WTC11 (cell line): ENCODE measurements at regions not wholly inside any gene's neighbourhood (a gene's known extent, or its start where the extent isn't known, plus 50 kb on each side); places are given as distances from the start of the nearest gene placed in this dataset.

ENCODE experiments used
- ATAC-seq: fragments of 200-7000 bp; cut with Tn5 transposase; 2 replicates; pipeline ENCODE4 v1.10.0; 2021; ENCODE audit warnings: mild to moderate bottlenecking, moderate library complexity
- CTCF ChIA-PET: fragments of 300-600 bp; sonication (Branson Sonifier 250); formaldehyde crosslinking; loops from one replicate; lab custom pipeline; 2021; ENCODE audit warnings: antibody characterized with exemption; lab: Charles Lee
- POLR2A ChIA-PET: fragments of 350-600 bp; sonication (Branson Sonifier 250); formaldehyde crosslinking; loops from one replicate; lab custom pipeline; 2021; ENCODE audit warnings: antibody characterized with exemption; lab: Charles Lee
- DNase-seq: peaks from one replicate; pipeline ENCODE4 v3.0.0; 2021; ENCODE audit warnings: low spot score
- H3K27ac Mint-ChIP-seq: 2 replicates; pipeline ENCODE4 v1.8.0; 2021; ENCODE audit warnings: mixed read lengths
- H3K27me3 Mint-ChIP-seq: 2 replicates; pipeline ENCODE4 v1.8.0; 2021; ENCODE audit warnings: low read depth, mild to moderate bottlenecking, moderate library complexity, mixed read lengths
- H3K36me3 Mint-ChIP-seq: 2 replicates; pipeline ENCODE4 v1.8.0; 2021; ENCODE audit warnings: mixed read lengths
- H3K4me1 Mint-ChIP-seq: 2 replicates; pipeline ENCODE4 v1.8.0; 2022; ENCODE audit warnings: mixed read lengths
- H3K4me3 Mint-ChIP-seq: 2 replicates; pipeline ENCODE4 v1.8.0; 2021; ENCODE audit warnings: mild to moderate bottlenecking, moderate library complexity, mixed read lengths
- H3K9me3 Mint-ChIP-seq: 2 replicates; pipeline ENCODE4 v1.8.0; 2021; ENCODE audit warnings: mixed read lengths
- ATF1 ChIP-seq: sonication (generic); formaldehyde crosslinking; IDR thresholded peaks from 2 replicates; pipeline ENCODE4 v1.8.1; 2023; ENCODE audit warnings: mild to moderate bottlenecking, moderate library complexity, missing genetic modification reagents
- CDX4 ChIP-seq: fragments of 250-450 bp; sonication (Bioruptor Pico); IDR thresholded peaks from 2 replicates; pipeline ENCODE4 v1.9.0; 2021; ENCODE audit warnings: moderate library complexity, mild to moderate bottlenecking, inconsistent platforms, borderline replicate concordance
- CREB1 ChIP-seq: sonication (generic); formaldehyde crosslinking; IDR thresholded peaks from 2 replicates; pipeline ENCODE4 v1.8.0; 2023; ENCODE audit warnings: mild to moderate bottlenecking, missing genetic modification reagents
- ELF4 ChIP-seq: sonication (generic); formaldehyde crosslinking; IDR thresholded peaks from 2 replicates; pipeline ENCODE4 v1.8.1; 2022; ENCODE audit warnings: low read depth, mild to moderate bottlenecking, moderate library complexity, missing genetic modification reagents
- GABPB1 ChIP-seq: sonication (generic); formaldehyde crosslinking; IDR thresholded peaks from 2 replicates; pipeline ENCODE4 v1.8.1; 2023; ENCODE audit warnings: mild to moderate bottlenecking, missing genetic modification reagents
- GTF2I ChIP-seq: fragments of 250-450 bp; sonication (Bioruptor Pico); conservative IDR thresholded peaks from 2 replicates; pipeline ENCODE4 v1.4.0; 2021; ENCODE audit warnings: mild to moderate bottlenecking
- IRF2 ChIP-seq: sonication (generic); formaldehyde crosslinking; IDR thresholded peaks from 2 replicates; pipeline ENCODE4 v1.8.0; 2022; ENCODE audit warnings: low read depth, missing genetic modification reagents, borderline replicate concordance
- KAT7 ChIP-seq: sonication (generic); formaldehyde crosslinking; IDR thresholded peaks from 2 replicates; pipeline ENCODE4 v1.8.1; 2023; ENCODE audit warnings: missing genetic modification reagents, mild to moderate bottlenecking, borderline replicate concordance
- NR2C2 ChIP-seq: sonication (generic); formaldehyde crosslinking; IDR thresholded peaks from 2 replicates; pipeline ENCODE4 v1.8.0; 2022; ENCODE audit warnings: mild to moderate bottlenecking, missing genetic modification reagents
- NR3C1 ChIP-seq: sonication (generic); formaldehyde crosslinking; conservative IDR thresholded peaks from 2 replicates; pipeline ENCODE4 v1.8.1; 2023; ENCODE audit warnings: low read depth, mild to moderate bottlenecking, missing genetic modification reagents
- OVOL2 ChIP-seq: fragments of 250-450 bp; sonication (Bioruptor Pico); IDR thresholded peaks from 2 replicates; pipeline ENCODE4 v1.9.0; 2021; ENCODE audit warnings: mild to moderate bottlenecking, borderline replicate concordance
- ZNF219 ChIP-seq: sonication (generic); formaldehyde crosslinking; IDR thresholded peaks from 2 replicates; pipeline ENCODE4 v1.8.0; 2023; ENCODE audit warnings: missing genetic modification reagents, mild to moderate bottlenecking, borderline replicate concordance
- ZNF232 ChIP-seq: sonication (generic); formaldehyde crosslinking; IDR thresholded peaks from 2 replicates; pipeline ENCODE4 v1.8.0; 2022; ENCODE audit warnings: mild to moderate bottlenecking, missing genetic modification reagents
- ZNF317 ChIP-seq: sonication (generic); formaldehyde crosslinking; IDR thresholded peaks from 2 replicates; pipeline ENCODE4 v1.8.1; 2023; ENCODE audit warnings: low read depth, mild to moderate bottlenecking, moderate library complexity, missing genetic modification reagents, borderline replicate concordance
- ZNF396 ChIP-seq: fragments of 250-450 bp; sonication (Bioruptor Pico); IDR thresholded peaks from 2 replicates; pipeline ENCODE4 v1.8.0; 2021; ENCODE audit warnings: mild to moderate bottlenecking, moderate library complexity, borderline replicate concordance
- ZNF512 ChIP-seq: sonication (generic); formaldehyde crosslinking; IDR thresholded peaks from 2 replicates; pipeline ENCODE4 v1.8.1; 2022; ENCODE audit warnings: missing genetic modification reagents, borderline replicate concordance
- ZSCAN18 ChIP-seq: fragments of 250-450 bp; sonication (Bioruptor Pico); IDR thresholded peaks from 2 replicates; pipeline ENCODE4 v2.1.2; 2022; ENCODE audit warnings: mild to moderate bottlenecking, moderate library complexity
- TF ChIP-seq, protein P1 (sequence below): fragments of 250-450 bp; sonication (Bioruptor Pico); IDR thresholded peaks from 2 replicates; pipeline ENCODE4 v1.8.0; 2021; ENCODE audit warnings: mild to moderate bottlenecking
- TF ChIP-seq, protein P2 (sequence below): fragments of 250-450 bp; sonication (Bioruptor Pico); IDR thresholded peaks from 2 replicates; pipeline ENCODE4 v1.9.0; 2021; ENCODE audit warnings: mild to moderate bottlenecking

GRCh38 chr6:167546611-167547327, 221.9 kb downstream of the TTLL2 start:
- POLR2A ChIA-PET, result no interaction called here
- Mint-ChIP-seq H3K4me3 (no peak overlapping the region), H3K9me3 (peaks cover under 1% of the 10 kb centered on the region), H3K36me3 (0 out of 2 replicates have a peak, but pooled peaks cover 3% of the 10 kb centered on the region), H3K27ac (no peak overlapping the region), H3K4me1 (no peaks in the 10 kb centered on the region), H3K27me3 (no peaks in the 10 kb centered on the region)
- TF ChIP-seq ELF4 (no peak), ZNF512 (CRISPR knock-in tag) (no peak), NR2C2 (CRISPR knock-in tag) (no peak), GTF2I (CRISPR knock-in tag) (no peak), ATF1 (CRISPR knock-in tag) (no peak), ZNF317 (CRISPR knock-in tag) (no peak), OVOL2 (CRISPR knock-in tag) (no peak), ZNF396 (no peak), ZSCAN18 (CRISPR knock-in tag) (no peak), NR3C1 (no peak), ZNF232 (CRISPR knock-in tag) (no peak), CDX4 (CRISPR knock-in tag) (no peak), GABPB1 (CRISPR knock-in tag) (no peak), KAT7 (CRISPR knock-in tag) (no peak), CREB1 (CRISPR knock-in tag) (no peak), ZNF219 (CRISPR knock-in tag) (no peak), IRF2 (CRISPR knock-in tag) (no peak)
- TF ChIP-seq, protein P1, sequence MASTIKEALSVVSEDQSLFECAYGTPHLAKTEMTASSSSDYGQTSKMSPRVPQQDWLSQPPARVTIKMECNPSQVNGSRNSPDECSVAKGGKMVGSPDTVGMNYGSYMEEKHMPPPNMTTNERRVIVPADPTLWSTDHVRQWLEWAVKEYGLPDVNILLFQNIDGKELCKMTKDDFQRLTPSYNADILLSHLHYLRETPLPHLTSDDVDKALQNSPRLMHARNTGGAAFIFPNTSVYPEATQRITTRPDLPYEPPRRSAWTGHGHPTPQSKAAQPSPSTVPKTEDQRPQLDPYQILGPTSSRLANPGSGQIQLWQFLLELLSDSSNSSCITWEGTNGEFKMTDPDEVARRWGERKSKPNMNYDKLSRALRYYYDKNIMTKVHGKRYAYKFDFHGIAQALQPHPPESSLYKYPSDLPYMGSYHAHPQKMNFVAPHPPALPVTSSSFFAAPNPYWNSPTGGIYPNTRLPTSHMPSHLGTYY (CRISPR knock-in tag), result no peak
- TF ChIP-seq, protein P2, sequence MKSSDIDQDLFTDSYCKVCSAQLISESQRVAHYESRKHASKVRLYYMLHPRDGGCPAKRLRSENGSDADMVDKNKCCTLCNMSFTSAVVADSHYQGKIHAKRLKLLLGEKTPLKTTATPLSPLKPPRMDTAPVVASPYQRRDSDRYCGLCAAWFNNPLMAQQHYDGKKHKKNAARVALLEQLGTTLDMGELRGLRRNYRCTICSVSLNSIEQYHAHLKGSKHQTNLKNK (CRISPR knock-in tag), result no peak
- CTCF ChIA-PET, result no interaction called here
- DNase-seq (no peak), ATAC-seq (no peak)

DNA sequence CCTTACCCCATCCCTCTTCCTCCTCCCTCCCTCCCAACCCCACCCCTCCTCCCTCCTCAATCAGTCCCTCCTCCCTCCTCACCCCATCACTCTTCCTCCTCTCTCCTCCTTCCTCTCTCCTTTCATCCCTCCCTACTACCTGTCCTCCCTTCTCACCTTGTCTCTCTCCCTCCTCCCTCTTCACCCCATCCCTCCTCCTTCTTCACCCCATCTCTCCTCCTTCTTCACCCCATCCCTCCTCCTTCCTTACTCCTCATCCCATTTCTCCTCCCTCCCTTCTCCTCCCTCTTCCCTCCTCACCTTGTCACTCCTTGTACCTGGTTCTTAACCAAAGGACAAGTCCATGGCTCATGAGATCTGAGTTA, 222.4 kb downstream of the TTLL2 start:
- Mint-ChIP-seq H3K9me3 (no peaks in the 10 kb centered on the region), H3K4me3 (no peak overlapping the region), H3K4me1 (no peaks in the 10 kb centered on the region), H3K27ac (no peak overlapping the region), H3K27me3 (no peaks in the 10 kb centered on the region), H3K36me3 (0 out of 2 replicates have a peak, but pooled peaks cover 3% of the 10 kb centered on the region)
- no peak for TF ChIP-seq GTF2I (CRISPR knock-in tag)
- ChIA-PET POLR2A (no interaction called here), CTCF (no interaction called here)
- no peak for DNase-seq
- no peak for ATAC-seq
